ENCODE measurements at regions not wholly inside any gene's neighbourhood (a gene's known extent, or its start where the extent isn't known, plus 50 kb on each side); places are given as distances from the start of the nearest gene placed in this dataset.

DNA sequence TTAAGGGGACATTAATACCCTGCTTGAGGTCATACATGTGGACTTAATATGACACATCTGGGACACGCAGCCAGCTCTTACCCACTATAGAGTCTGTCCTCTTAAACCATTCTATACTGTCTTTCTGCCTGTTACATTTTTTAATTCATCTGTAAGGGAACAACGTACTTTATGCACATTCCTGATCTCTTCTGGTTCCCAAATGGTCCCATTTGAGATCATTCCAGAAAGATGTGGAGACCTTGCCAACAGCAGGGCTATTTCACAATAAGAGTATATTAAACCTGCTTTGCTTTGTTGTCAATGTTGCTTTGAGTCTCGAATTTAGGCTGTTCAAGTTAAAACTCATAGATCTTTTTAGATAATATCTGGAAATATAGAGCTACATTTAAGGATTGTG is 332.2 kb upstream of the RAG2 start:
- WGBS, 2 donors, result 61 to 63% methylated on average over 3 of the region's 3 CpGs
- DNase-seq (no peak), ATAC-seq (no peak)
- Histone ChIP-seq H3K9me3 (peaks cover 0 to 3% (median 0%) of the 10 kb centered on the region in 11 donors), H3K27me3 (no peaks in the 10 kb centered on the region), H3K36me3 (no peaks in the 10 kb centered on the region), H3K4me1 (no peaks in the 10 kb centered on the region), H3K4me3 (no peak overlapping the region), H3K27ac (no peak overlapping the region)
- intact Hi-C loops (cut with DNase I), result no loop called here
- TF ChIP-seq, protein P1, sequence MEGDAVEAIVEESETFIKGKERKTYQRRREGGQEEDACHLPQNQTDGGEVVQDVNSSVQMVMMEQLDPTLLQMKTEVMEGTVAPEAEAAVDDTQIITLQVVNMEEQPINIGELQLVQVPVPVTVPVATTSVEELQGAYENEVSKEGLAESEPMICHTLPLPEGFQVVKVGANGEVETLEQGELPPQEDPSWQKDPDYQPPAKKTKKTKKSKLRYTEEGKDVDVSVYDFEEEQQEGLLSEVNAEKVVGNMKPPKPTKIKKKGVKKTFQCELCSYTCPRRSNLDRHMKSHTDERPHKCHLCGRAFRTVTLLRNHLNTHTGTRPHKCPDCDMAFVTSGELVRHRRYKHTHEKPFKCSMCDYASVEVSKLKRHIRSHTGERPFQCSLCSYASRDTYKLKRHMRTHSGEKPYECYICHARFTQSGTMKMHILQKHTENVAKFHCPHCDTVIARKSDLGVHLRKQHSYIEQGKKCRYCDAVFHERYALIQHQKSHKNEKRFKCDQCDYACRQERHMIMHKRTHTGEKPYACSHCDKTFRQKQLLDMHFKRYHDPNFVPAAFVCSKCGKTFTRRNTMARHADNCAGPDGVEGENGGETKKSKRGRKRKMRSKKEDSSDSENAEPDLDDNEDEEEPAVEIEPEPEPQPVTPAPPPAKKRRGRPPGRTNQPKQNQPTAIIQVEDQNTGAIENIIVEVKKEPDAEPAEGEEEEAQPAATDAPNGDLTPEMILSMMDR (IDR thresholded peaks at IDR 0.05), result no peak

GRCh38 chr11:36929401-36929800 is 331.4 kb upstream of the RAG2 start:
- Histone ChIP-seq H3K9me3 (peaks cover 0 to 3% (median 0%) of the 10 kb centered on the region in 11 donors), H3K27ac (no peak overlapping the region), H3K4me3 (no peak overlapping the region), H3K27me3 (no peaks in the 10 kb centered on the region), H3K4me1 (no peaks in the 10 kb centered on the region), H3K36me3 (no peaks in the 10 kb centered on the region)
- ATAC-seq (no peak), DNase-seq (no peak)
- intact Hi-C loops (cut with DNase I), result no loop called here
- TF ChIP-seq, protein P1 (IDR thresholded peaks at IDR 0.05), result no peak
- 87 to 92% methylated on average over 1 of the region's 1 CpG for WGBS, 2 donors

- Histone ChIP-seq H3K27me3 (no peaks in the 10 kb centered on the region), H3K36me3 (no peaks in the 10 kb centered on the region), H3K27ac (no peak overlapping the region), H3K4me3 (no peak overlapping the region), H3K4me1 (no peaks in the 10 kb centered on the region), H3K9me3 (peaks cover 0 to 3% (median 0%) of the 10 kb centered on the region in 11 donors)
- TF ChIP-seq, protein P1 (IDR thresholded peaks at IDR 0.05), result no peak
- WGBS, 2 donors, result 22 to 75% methylated on average over 1 of the region's 1 CpG
- intact Hi-C loops (cut with DNase I), result no loop called here
- ATAC-seq (no peak), DNase-seq (no peak)
Measured at GRCh38 chr11:36928621-36929020, 330.6 kb upstream of the RAG2 start.

- TF ChIP-seq, protein P1 (IDR thresholded peaks at IDR 0.05), result no peak
- no peaks in the 10 kb centered on the region for H3K27me3 ChIP-seq
- ATAC-seq, result no peak
- H3K27ac ChIP-seq, result no peak overlapping the region
- intact Hi-C loops (cut with DNase I), result no loop called here
- WGBS, 2 donors, result 17 to 28% methylated on average over 1 of the region's 1 CpG
- no peak overlapping the region for H3K4me3 ChIP-seq
- no peaks in the 10 kb centered on the region for H3K9me3 ChIP-seq
- H3K4me1 ChIP-seq, result no peaks in the 10 kb centered on the region
- H3K36me3 ChIP-seq, result no peaks in the 10 kb centered on the region
- DNase-seq, result no peak
Measured at GRCh38 chr11:36899800-36900199, 301.8 kb upstream of the RAG2 start.

- H3K36me3 ChIP-seq, result no peaks in the 10 kb centered on the region
- ATAC-seq (no peak), DNase-seq (no peak)
- intact Hi-C loops (cut with DNase I), result no loop called here
- TF ChIP-seq, protein P1 (IDR thresholded peaks at IDR 0.05), result no peak
- H3K9me3 ChIP-seq, result no peaks in the 10 kb centered on the region
- no peak overlapping the region for H3K4me3 ChIP-seq
- no peaks in the 10 kb centered on the region for H3K27me3 ChIP-seq
- WGBS, 2 donors, result 41 to 77% methylated on average over 2 of the region's 2 CpGs
- H3K4me1 ChIP-seq, result no peaks in the 10 kb centered on the region
- H3K27ac ChIP-seq, result no peak overlapping the region
Measured at GRCh38 chr11:36890841-36891240, 292.8 kb upstream of the RAG2 start.

Data from heart right ventricle (tissue), 16 donors.